HG02642 (cell line): ENCODE measurements at regions not wholly inside any gene's neighbourhood (a gene's known extent, or its start where the extent isn't known, plus 50 kb on each side); places are given as distances from the start of the nearest gene placed in this dataset.
"Not testable (repeated sequence)": the region's sequence is repeated elsewhere in the genome, so short reads cannot be mapped to it uniquely, and the experiment has no call there.

Source experiments
- ATAC-seq: cut with Tn5 transposase; IDR thresholded peaks from one replicate; pipeline ENCODE4 v1.9.1; 2021; ENCODE audit warnings: mild to moderate bottlenecking; ENCODE audit not compliant: unreplicated experiment, poor library complexity

GRCh38 chr3:137110392-137110996, 152.7 kb downstream of the IL20RB start:
- no peak for ATAC-seq

GRCh38 chr3:137111497-137111896, 153.7 kb downstream of the IL20RB start:
- ATAC-seq = no peak

GRCh38 chr3:137116619-137117018, 158.8 kb downstream of the IL20RB start:
- no peak for ATAC-seq

GRCh38 chr3:137121704-137122314, 164.0 kb downstream of the IL20RB start:
- peak; percentile 78 for ATAC-seq

GRCh38 chr3:137131081-137131480, 173.3 kb downstream of the IL20RB start:
- no peak for ATAC-seq

- no peak for ATAC-seq
Observed at GRCh38 chr3:137134431-137134830, 176.6 kb downstream of the IL20RB start.

GRCh38 chr3:137148406-137148805, 190.6 kb downstream of the IL20RB start:
- ATAC-seq = no peak

GRCh38 chr3:137148917-137149316, 191.1 kb downstream of the IL20RB start:
- ATAC-seq = no peak

GRCh38 chr3:137150825-137151224, 193.0 kb downstream of the IL20RB start:
- no peak for ATAC-seq

GRCh38 chr3:137153046-137153445, 195.3 kb downstream of the IL20RB start:
- not testable (repeated sequence) for ATAC-seq

- ATAC-seq = no peak
Observed at GRCh38 chr3:137163241-137163871, 205.6 kb downstream of the IL20RB start.

GRCh38 chr3:137163958-137164357, 206.2 kb downstream of the IL20RB start:
- ATAC-seq = no peak

- no peak for ATAC-seq
Observed at GRCh38 chr3:137165117-137165806, 207.5 kb downstream of the IL20RB start.

GRCh38 chr3:137171834-137172603, 214.2 kb downstream of the IL20RB start:
- ATAC-seq = no peak

GRCh38 chr3:137172728-137173127, 214.9 kb downstream of the IL20RB start:
- ATAC-seq = no peak

GRCh38 chr3:137174514-137174913, 216.7 kb downstream of the IL20RB start:
- ATAC-seq = no peak

GRCh38 chr3:137180220-137180619, 222.4 kb downstream of the IL20RB start:
- no peak for ATAC-seq

GRCh38 chr3:137191133-137191923, 233.5 kb downstream of the IL20RB start:
- ATAC-seq = no peak

- ATAC-seq = no peak
Observed at GRCh38 chr3:137191951-137192350, 234.2 kb downstream of the IL20RB start.

- ATAC-seq = no peak
Observed at GRCh38 chr3:137194301-137194700, 236.5 kb downstream of the IL20RB start.
